ENCODE measurements at regions not wholly inside any gene's neighbourhood (a gene's known extent, or its start where the extent isn't known, plus 50 kb on each side); places are given as distances from the start of the nearest gene placed in this dataset.

GRCh38 chr4:173958445-173958844, 325.0 kb downstream of the FBXO8 start (continued):
- TF ChIP-seq TSHZ2 (CRISPR knock-in tag; IDR thresholded peaks at IDR 0.05): no peak
- TF ChIP-seq CREB5 (CRISPR knock-in tag; IDR thresholded peaks at IDR 0.05; ENCODE audit: low read depth): no peak
- no peak for TF ChIP-seq ZNF70 (CRISPR knock-in tag; IDR thresholded peaks at IDR 0.05)

- TF ChIP-seq ZNF565 (CRISPR knock-in tag; conservative IDR thresholded peaks at IDR 0.05; ENCODE audit: low read depth) (no peak), ZC3H10 (CRISPR knock-in tag; IDR thresholded peaks at IDR 0.05) (no peak), TSHZ2 (CRISPR knock-in tag; IDR thresholded peaks at IDR 0.05) (no peak), ESRRG (CRISPR knock-in tag; IDR thresholded peaks at IDR 0.05) (no peak), CSRNP3 (CRISPR knock-in tag; IDR thresholded peaks at IDR 0.05) (no peak), ZFP30 (CRISPR knock-in tag; IDR thresholded peaks at IDR 0.05) (no peak), PPARA (CRISPR knock-in tag; IDR thresholded peaks at IDR 0.05; ENCODE audit: borderline replicate concordance) (no peak), ARNTL (CRISPR knock-in tag; IDR thresholded peaks at IDR 0.05; ENCODE audit: borderline replicate concordance, low read depth) (no peak), GLIS3 (CRISPR knock-in tag; IDR thresholded peaks at IDR 0.05) (no peak), ZFP3 (CRISPR knock-in tag; IDR thresholded peaks at IDR 0.05) (no peak)
- ATAC-seq: no peak
Observed at GRCh38 chr4:173943547-173943946, 339.9 kb downstream of the FBXO8 start.

- no peak for ATAC-seq
- no peak for TF ChIP-seq ISL1 (CRISPR knock-in tag; IDR thresholded peaks at IDR 0.05)
- TF ChIP-seq ZNF8 (CRISPR knock-in tag; IDR thresholded peaks at IDR 0.05): no peak
- no peak for TF ChIP-seq ZFP3 (CRISPR knock-in tag; IDR thresholded peaks at IDR 0.05)
- no peak for TF ChIP-seq BACH2 (CRISPR knock-in tag; IDR thresholded peaks at IDR 0.05; ENCODE audit: borderline replicate concordance)
- no peak for TF ChIP-seq RARB (CRISPR knock-in tag; IDR thresholded peaks at IDR 0.05)
Observed at GRCh38 chr4:173940146-173940545, 343.3 kb downstream of the FBXO8 start.

GRCh38 chr4:173937631-173938270, 345.7 kb downstream of the FBXO8 start:
- ATAC-seq: no peak
- TF ChIP-seq GLIS3 (CRISPR knock-in tag; IDR thresholded peaks at IDR 0.05) (no peak), PPARA (CRISPR knock-in tag; IDR thresholded peaks at IDR 0.05; ENCODE audit: borderline replicate concordance) (no peak), ZNF565 (CRISPR knock-in tag; conservative IDR thresholded peaks at IDR 0.05; ENCODE audit: low read depth) (no peak), BACH2 (CRISPR knock-in tag; IDR thresholded peaks at IDR 0.05; ENCODE audit: borderline replicate concordance) (no peak), ZFP3 (CRISPR knock-in tag; IDR thresholded peaks at IDR 0.05) (no peak), OSR1 (CRISPR knock-in tag; IDR thresholded peaks at IDR 0.05) (no peak), ZFP30 (CRISPR knock-in tag; IDR thresholded peaks at IDR 0.05) (no peak), ESRRG (CRISPR knock-in tag; IDR thresholded peaks at IDR 0.05) (no peak)

GRCh38 chr4:173936861-173937260, 346.6 kb downstream of the FBXO8 start:
- TF ChIP-seq ZNF70 (CRISPR knock-in tag; IDR thresholded peaks at IDR 0.05): no peak
- TF ChIP-seq ISL1 (CRISPR knock-in tag; IDR thresholded peaks at IDR 0.05): no peak
- ATAC-seq: no peak

Data from SK-N-SH treated with all-trans-retinoic acid at 6 μM for 48 hours (cell line).